GM18861 (cell line): ENCODE measurements at regions not wholly inside any gene's neighbourhood (a gene's known extent, or its start where the extent isn't known, plus 50 kb on each side); places are given as distances from the start of the nearest gene placed in this dataset.

Experiments
- ATAC-seq: cut with Tn5 transposase; IDR thresholded peaks from one replicate; pipeline ENCODE4 v1.9.1; 2021; ENCODE audit not compliant: unreplicated experiment

GRCh38 chr3:194265996-194266964 is 84.8 kb downstream of the CPN2 start:
- ATAC-seq: no peak

DNA sequence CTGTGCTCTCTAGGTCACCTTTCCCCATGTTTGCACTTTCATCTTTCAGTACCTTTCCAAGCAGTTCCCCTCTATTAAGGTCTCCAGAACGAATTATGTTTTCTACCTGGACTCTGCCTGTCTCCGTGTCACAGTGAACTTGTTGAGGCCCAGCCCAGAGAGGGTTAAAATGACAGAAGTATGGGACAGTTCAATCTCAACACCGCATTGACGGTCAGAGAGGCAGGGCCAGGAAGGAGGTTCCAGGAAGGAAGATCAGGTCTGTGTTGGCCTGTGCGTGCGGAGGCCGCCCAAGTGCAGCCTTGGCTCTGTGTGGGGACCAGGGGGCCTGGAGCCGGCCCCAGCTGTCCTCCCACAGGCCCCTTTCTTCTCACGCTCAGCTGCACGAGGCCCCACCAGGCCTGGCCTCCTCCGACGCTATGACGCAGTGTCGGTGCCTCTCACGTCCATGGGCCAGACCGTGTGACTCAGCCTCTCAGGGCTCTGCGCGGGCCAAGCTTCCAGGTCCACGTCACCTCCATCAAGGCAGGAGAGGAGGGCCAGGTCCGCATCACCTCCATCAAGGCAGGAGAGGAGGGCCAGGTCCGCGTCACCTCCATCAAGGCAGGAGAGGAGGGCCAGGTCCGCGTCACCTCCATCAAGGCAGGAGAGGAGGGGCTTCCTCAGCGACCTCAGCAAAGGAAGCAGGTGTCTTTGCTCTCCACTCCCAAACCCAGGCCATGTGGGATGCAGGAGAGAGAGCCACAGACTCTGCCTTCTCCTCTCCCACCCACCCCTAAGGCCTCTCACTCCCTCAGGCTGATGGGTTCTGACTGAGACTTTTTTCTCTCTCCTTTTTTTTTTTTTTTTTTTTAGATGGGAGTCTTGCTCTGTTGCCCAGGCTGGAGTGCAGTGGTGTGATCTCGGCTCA is 83.1 kb downstream of the CPN2 start:
- ATAC-seq: no peak

- ATAC-seq: no peak
Measured at GRCh38 chr3:194268654-194269512, 82.2 kb downstream of the CPN2 start.

GRCh38 chr3:194269610-194270145 is 81.5 kb downstream of the CPN2 start:
- ATAC-seq: no peak

DNA sequence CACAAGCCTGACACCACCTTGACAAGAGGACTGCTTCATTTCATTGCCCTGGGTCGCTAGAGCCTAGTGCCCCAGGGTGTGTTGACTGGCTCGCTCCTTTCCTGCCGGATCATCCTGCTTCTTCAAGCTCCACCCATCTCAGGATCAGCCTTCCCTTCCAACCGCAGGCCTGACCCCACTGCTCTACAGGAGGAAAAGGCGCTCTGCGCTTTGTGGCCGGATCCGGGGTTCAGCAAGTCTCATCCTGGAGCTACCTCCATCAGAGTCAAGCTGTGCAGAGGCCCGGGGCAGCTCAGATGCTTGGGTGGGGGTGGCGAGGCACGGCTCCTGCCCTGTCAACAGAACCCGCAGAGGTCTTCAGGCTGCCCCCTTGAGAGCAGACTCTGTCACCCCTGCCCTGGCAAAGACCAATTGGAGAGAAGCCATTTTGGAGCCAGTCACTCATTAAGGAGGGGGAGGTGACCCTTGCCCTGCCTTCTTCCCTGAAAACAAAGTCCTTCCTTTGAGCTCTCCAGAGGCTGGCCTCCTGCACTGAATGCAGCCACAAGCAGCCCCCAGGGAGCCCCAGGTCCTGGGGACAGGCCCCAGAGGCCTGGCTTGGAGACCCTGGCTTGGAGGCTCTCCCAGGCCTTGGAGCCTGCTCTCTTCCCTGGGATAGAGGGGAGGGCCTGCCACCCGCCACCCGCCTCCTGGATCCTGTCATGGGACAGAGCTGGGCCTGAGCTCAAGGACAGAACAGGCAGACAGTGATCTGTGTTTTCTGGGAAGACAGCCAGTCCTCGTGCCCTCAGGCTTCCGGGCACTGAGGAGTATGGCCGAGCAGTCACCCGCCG is 80.3 kb downstream of the CPN2 start:
- no peak for ATAC-seq

DNA sequence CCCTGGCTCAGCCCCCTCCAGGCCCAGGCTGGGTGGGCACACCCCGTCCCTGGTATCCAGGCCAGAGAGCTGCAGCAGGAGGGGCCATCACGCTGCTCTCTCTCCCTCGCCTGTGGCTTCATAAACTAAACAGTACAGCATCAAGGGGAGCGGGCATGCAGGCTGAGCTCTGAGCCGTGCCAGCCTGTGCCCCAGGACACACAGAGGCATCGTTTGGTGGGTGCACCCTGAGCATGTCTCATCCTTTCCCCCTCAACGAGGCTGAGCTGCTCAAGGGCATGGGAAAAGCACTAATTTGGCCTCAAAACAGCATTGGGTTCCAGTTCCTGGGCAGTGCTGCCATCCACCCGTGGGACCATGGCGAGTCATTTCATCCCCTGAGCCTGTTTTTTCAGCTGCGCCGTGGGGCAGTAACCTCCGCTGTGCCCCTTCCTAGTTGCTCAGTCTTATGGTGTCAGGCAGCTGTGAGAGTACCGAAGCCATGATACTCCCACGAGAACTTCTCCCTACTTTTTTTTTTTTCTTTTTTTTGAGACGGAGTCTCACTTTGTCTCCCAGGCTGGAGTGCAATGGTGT is 79.6 kb downstream of the CPN2 start:
- ATAC-seq: no peak

GRCh38 chr3:194272221-194272620 is 78.9 kb downstream of the CPN2 start:
- ATAC-seq: no peak

GRCh38 chr3:194272861-194273742 is 78.0 kb downstream of the CPN2 start:
- ATAC-seq: no peak

DNA sequence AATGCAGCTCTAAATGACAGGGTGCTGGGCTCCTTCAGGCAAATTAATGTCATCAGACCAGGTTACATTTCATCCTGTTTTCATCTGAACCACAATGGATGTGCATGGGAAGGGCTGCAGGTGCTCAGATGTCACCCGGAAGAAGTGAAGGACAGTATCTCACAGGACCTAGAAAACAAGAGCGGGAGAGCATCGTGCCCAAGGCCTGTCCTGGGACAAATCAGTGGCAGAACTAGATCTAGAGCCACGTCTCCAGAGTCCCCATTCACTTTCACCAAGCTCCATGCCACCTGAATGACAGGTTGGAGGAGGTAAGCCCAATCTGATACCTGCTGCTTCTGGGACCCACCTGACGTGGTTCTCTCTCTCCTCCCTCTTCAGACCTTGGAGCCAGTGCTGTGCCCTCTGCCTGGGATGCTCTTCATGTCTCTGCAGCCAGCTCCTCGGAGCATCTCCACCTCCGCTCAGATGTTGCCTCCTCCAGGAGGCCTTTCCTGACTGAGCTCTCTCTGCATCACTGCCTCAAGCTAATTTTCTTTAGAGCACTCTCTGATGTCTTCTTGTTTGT is 77.3 kb downstream of the CPN2 start:
- ATAC-seq: no peak

- ATAC-seq: no peak
Measured at GRCh38 chr3:194274424-194275085, 76.6 kb downstream of the CPN2 start.

- no peak for ATAC-seq
Measured at GRCh38 chr3:194275291-194275690, 75.8 kb downstream of the CPN2 start.

DNA sequence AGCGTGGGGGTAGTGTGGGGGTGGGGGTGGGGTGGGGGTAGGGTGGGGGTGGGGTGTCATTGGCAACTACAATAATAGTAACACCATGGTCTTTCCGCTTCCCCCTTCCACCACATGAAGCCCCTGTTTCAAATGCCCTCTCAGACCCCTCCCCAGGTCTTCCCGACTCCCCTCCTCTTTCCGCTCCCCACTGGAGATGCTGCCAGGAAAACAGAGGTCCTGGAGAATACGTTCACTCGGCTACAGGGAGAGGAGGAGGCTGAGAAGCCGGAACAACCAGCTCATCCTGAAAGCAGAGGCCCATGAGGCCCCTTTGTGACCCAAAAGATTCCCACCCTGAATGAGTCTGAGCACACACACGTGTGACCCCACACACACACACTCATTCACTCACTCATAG is 75.4 kb downstream of the CPN2 start:
- ATAC-seq: no peak

DNA sequence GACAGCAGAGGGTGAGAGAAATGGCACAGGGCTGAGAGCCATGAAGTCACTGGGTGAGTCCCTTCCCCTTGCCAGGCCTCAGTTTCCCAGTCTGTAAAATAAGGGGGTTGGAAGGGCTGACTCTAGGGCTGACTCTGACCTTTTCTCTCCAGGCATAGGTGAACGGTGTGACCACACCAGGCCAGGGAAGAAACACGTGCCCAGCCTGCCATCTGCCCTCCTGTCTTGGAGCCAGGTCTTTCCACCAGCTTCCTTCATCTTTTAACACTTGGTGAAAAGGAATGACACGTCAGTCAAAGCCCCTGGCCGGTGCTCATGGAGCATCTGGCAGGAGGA is 74.4 kb downstream of the CPN2 start:
- ATAC-seq: no peak

DNA sequence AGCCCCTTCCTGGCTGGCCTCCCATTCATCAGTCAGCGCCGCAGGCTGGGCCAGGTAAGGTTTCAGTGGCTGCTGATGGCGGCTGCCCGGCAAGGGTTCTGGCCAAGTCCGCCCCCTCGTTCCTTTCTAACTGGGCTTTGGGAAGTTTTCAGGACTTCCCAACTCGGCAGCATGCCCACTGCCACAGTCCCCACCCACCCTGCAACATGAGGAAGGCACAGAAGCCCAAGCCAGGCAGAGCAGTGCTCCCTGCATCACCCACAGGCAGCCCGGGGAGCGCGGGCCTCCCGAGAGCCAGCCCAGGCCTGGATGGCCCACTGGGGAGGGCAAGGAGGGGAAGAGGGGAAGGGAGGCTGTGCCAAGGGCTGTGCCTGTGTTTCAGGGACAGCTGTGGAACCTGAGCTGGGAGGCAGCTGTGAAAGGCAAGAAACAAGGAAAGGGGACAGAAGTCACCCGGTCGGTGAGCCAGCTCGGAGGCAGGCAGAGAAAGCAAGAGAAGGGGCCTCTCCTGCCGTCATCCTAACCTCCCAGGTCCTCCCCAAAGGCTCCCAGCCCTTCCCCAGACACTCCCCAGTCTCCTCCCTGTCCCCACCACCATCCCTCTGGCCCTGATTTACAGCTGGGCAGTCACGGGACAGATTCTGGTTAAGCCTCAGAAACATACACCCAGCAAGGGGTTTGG is 73.9 kb downstream of the CPN2 start:
- no peak for ATAC-seq

- ATAC-seq: no peak
Measured at GRCh38 chr3:194277786-194278130, 73.4 kb downstream of the CPN2 start.

GRCh38 chr3:194278186-194278845 is 72.8 kb downstream of the CPN2 start:
- no peak for ATAC-seq

- ATAC-seq: no peak
Measured at GRCh38 chr3:194279101-194279500, 72.0 kb downstream of the CPN2 start.
